Renal cortical epithelial cell (primary cell): ENCODE measurements at regions not wholly inside any gene's neighbourhood (a gene's known extent, or its start where the extent isn't known, plus 50 kb on each side); places are given as distances from the start of the nearest gene placed in this dataset.
"Not testable (repeated sequence)": the region's sequence is repeated elsewhere in the genome, so short reads cannot be mapped to it uniquely, and the experiment has no call there.

Source experiments
- DNase-seq: peaks from one replicate; pipeline ENCODE4 v3.0.0-alpha.2; 2011; ENCODE audit warnings: low read depth

- no peak for DNase-seq
These were observed 78.0 kb upstream of the LHFPL2 start for GRCh38 chr5:78726571-78726970.

DNA sequence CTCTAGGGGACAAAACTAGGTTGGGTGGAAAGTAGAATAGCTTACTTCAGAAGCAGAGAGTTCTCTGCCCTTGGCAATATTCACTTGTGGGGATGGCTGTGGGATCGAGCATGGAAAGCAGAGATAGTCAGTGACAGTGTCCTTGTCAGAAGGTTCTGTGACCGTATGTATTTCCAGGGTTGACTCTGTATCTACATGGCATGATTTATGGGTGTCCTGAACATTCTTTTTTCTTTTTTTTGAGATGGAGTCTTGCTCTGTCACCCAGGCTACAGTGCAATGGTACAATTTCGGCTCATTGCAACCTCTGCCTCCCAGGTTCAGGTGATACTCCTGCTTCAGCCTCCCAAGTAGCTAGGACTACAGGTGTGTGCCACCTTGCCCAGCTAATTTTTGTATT, 77.4 kb upstream of the LHFPL2 start:
- DNase-seq: no peak

- no peak for DNase-seq
These were observed 75.5 kb upstream of the LHFPL2 start for GRCh38 chr5:78724061-78724460.

DNA sequence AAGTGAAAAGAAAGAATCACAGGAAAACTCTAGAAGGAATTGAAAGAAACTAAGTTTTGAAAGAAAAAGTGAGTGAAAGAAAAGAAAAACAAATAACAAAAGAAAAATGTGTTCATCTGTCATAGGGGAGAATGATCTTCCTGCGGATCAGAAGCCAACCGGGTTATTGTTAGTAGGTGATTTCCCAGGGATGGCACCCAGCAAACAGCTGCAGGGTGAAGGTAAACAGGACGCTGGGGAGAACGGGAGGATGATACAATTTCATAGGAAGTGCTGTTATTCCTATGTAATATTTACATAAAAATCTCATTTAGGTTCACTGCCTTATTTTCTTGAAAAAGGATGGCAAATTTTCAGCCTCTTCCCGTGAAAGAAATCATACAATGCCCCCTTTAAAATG, 72.4 kb upstream of the LHFPL2 start:
- no peak for DNase-seq

DNA sequence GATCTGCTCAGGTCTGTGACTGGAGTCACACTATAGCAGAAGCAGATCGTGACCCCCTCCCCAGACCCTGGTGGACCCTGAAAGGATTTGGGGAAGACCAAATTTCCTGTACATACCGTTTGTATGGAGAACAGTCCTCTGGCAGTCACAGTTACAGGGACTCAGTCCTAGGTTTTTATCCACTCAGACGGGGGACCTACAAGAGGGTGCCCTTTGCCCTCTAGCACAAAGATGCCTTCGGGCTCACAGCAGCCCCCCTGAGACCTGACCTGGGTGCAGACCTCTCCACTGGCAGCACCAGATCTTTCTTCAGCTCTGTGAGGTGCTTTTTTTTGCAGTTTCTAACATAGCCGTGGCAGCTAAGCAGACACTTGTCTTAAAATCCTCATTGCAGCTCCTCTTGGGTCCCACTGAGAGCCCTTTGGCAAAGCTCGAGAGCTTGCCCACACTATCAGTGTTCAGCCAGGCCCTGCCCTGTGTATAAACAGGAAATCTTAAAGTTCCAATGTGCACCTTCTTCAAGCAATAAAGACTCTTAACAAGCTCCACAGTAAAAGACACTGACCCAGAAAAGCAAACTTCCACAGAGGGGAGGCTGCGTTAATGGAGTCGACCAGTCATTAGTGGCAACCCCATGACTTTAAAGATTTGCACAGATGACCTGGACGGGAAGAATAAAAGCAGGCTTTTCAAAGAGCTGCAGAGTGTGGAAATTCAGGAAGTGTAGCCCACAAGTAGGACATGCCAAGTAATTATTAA, 71.8 kb upstream of the LHFPL2 start:
- DNase-seq: no peak

GRCh38 chr5:78719504-78720219, 71.1 kb upstream of the LHFPL2 start:
- no peak for DNase-seq

DNA sequence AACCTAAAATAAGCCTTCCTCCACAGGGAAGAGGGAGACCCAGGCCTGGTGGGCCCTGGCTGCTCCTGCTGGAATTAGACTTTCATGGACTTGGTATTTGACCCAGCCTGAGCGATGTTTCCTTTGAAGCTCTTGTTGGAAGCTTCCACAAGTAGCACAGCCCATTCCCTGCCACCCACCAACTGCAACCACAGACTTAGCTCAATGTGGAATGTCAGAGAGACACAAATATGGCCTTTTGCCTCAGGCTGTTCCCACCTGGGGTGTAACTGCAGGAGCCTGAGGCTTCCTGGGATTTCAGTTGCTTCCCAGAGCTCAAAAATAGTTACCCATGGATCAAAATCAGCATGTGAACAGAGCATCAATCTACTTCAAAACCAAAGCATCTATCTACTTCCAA, 70.3 kb upstream of the LHFPL2 start:
- no peak for DNase-seq

- DNase-seq: no peak
These were observed 69.4 kb upstream of the LHFPL2 start for GRCh38 chr5:78717674-78718584.

GRCh38 chr5:78716206-78716605, 67.6 kb upstream of the LHFPL2 start:
- peak; percentile 96 for DNase-seq

GRCh38 chr5:78715351-78715750, 66.8 kb upstream of the LHFPL2 start:
- DNase-seq: not testable (repeated sequence)

DNA sequence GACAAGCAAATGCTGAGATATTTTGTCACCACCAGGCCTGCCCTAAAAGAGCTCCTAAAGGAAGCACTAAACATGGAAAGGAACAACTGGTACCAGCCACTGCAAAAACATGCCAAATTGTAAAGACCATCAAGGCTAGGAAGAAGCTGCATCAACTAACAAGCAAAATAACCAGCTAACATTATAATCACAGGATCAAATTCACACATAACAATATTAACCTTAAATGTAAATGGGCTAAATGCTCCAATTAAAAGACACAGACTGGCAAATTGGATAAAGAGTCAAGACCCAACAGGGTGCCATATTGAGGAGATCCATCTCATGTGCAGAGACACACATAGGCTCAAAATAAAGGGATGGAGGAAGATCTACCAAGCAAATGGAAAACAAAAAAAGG, 63.1 kb upstream of the LHFPL2 start:
- DNase-seq: not testable (repeated sequence)

DNA sequence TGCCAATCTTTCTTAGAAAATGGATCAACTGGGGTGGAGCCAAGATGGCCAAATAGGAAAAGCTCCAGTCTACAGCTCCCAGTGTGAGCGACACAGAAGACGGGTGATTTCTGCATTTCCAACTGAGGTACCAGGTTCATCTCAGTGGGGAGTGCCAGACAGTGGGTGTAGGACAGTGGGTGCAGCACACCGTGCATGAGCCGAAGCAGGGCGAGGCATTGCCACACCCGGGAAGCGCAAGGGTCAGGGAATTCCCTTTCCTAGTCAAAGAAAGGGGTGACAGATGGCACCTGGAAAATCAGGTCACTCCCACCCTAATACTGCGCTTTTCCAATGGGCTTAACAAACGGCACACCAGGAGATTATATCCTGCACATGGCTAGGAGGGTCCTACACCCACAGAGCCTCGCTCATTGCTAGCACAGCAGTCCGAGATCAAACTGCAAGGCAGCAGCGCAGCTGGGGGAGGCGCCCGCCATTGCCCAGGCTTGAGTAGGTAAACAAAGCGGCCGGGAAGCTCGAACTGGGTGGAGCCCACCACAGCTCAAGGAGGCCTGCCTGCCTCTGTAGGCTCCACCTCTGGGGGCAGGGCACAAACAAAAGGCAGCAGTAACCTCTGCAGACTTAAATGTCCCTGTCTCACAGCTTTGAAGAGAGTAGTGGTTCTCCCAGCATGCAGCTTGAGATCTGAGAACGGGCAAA, 61.3 kb upstream of the LHFPL2 start:
- DNase-seq: not testable (repeated sequence)

- DNase-seq: no peak
These were observed 58.3 kb upstream of the LHFPL2 start for GRCh38 chr5:78706825-78707224.

- DNase-seq: no peak
These were observed 57.8 kb upstream of the LHFPL2 start for GRCh38 chr5:78706381-78706780.

GRCh38 chr5:78705826-78706225, 57.3 kb upstream of the LHFPL2 start:
- DNase-seq: no peak

GRCh38 chr5:78701795-78702410, 53.3 kb upstream of the LHFPL2 start:
- no peak for DNase-seq

GRCh38 chr5:78699552-78700153, 51.1 kb upstream of the LHFPL2 start:
- DNase-seq: peak; percentile 98

- no peak for DNase-seq
These were observed 49.7 kb upstream of the LHFPL2 start for GRCh38 chr5:78698191-78698791.
